Sciatic nerve (tissue), 2 donors: ENCODE measurements at regions not wholly inside any gene's neighbourhood (a gene's known extent, or its start where the extent isn't known, plus 50 kb on each side); places are given as distances from the start of the nearest gene placed in this dataset.

Experiments used
- ATAC-seq: fragments of 200-7000 bp; cut with Tn5 transposase; one replicate; pipeline ENCODE4 v1.9.1; 2020; ENCODE audit warnings: mild to moderate bottlenecking, moderate library complexity
- DNase-seq: peaks from one replicate; pipeline ENCODE4 v3.0.0-alpha.2; 2020; ENCODE audit warnings: low spot score
- intact Hi-C: fragments of 100-400 bp; cut with DNase I; formaldehyde crosslinking; loops from one replicate; pipeline ENCODE4 v1.14.2; 2022
- donor health status: DM: no; HTN: no; CAD: no.
- donor health status: DM: no; HTN: no; CAD: no.

GRCh38 chr7:64614812-64615211, 51.1 kb upstream of the ZNF107 start:
- no peak for ATAC-seq
- intact Hi-C loops, result loop anchor here (5.0 kb wide), 1 partner anchor 433 kb away; no protein-coding TSS in a partner anchor
- no peak for DNase-seq

- DNase-seq (no peak), ATAC-seq (no peak)
- intact Hi-C loops, result no loop called here
These were observed 50.8 kb upstream of the ZNF680 start for GRCh38 chr7:64613653-64614052.
